ENCODE measurements at regions not wholly inside any gene's neighbourhood (a gene's known extent, or its start where the extent isn't known, plus 50 kb on each side); places are given as distances from the start of the nearest gene placed in this dataset.

GRCh38 chr5:166317425-166317824 lies 1974.0 kb upstream of the WWC1 start:
- Histone ChIP-seq H3K9ac (ENCODE audit: insufficient read length) (no peak overlapping the region), H3K27ac (no peak overlapping the region), H3K4me3 (no peak overlapping the region), H3K36me3 (ENCODE audit: insufficient read depth, low read length) (no peaks in the 10 kb centered on the region), H3K9me3 (ENCODE audit: low read depth, low read length) (no peaks in the 10 kb centered on the region)
- TF ChIP-seq POLR2AphosphoS5 (IDR thresholded peaks at IDR 0.05; ENCODE audit: borderline replicate concordance, low read depth, low read length) = no peak
- no peak for TF ChIP-seq FOXP2 (optimal IDR thresholded peaks at IDR 0.05; ENCODE audit: control extremely low read depth, extremely low read length, insufficient read depth)
- no peak for TF ChIP-seq EZH2 (IDR thresholded peaks at IDR 0.05)
- no peak for DNase-seq (ENCODE audit: low read depth, low spot score)

- Histone ChIP-seq H3K9ac (ENCODE audit: insufficient read length) (no peak overlapping the region), H3K36me3 (ENCODE audit: insufficient read depth, low read length) (no peaks in the 10 kb centered on the region), H3K9me3 (ENCODE audit: low read depth, low read length) (no peaks in the 10 kb centered on the region), H3K4me3 (no peak overlapping the region), H3K27ac (no peak overlapping the region)
- no peak for DNase-seq (ENCODE audit: low read depth, low spot score)
- no peak for TF ChIP-seq POLR2AphosphoS5 (IDR thresholded peaks at IDR 0.05; ENCODE audit: borderline replicate concordance, low read depth, low read length)
- no peak for TF ChIP-seq FOXP2 (optimal IDR thresholded peaks at IDR 0.05; ENCODE audit: control extremely low read depth, extremely low read length, insufficient read depth)
- no peak for TF ChIP-seq EZH2 (IDR thresholded peaks at IDR 0.05)
Measured at GRCh38 chr5:166320920-166321480, 1970.4 kb upstream of the WWC1 start.

- H3K4me3 ChIP-seq = no peak overlapping the region
- H3K9me3 ChIP-seq (ENCODE audit: low read depth, low read length) = no peaks in the 10 kb centered on the region
- no peak overlapping the region for H3K27ac ChIP-seq
- TF ChIP-seq FOXP2 (optimal IDR thresholded peaks at IDR 0.05; ENCODE audit: control extremely low read depth, extremely low read length, insufficient read depth) (no peak), POLR2AphosphoS5 (IDR thresholded peaks at IDR 0.05; ENCODE audit: borderline replicate concordance, low read depth, low read length) (no peak), EZH2 (IDR thresholded peaks at IDR 0.05) (no peak)
- H3K9ac ChIP-seq (ENCODE audit: insufficient read length) = no peak overlapping the region
- no peaks in the 10 kb centered on the region for H3K36me3 ChIP-seq (ENCODE audit: insufficient read depth, low read length)
- no peak for DNase-seq (ENCODE audit: low read depth, low spot score)
Measured at GRCh38 chr5:166324372-166324771, 1967.1 kb upstream of the WWC1 start.

- DNase-seq (ENCODE audit: low read depth, low spot score) = no peak
- TF ChIP-seq EZH2 (IDR thresholded peaks at IDR 0.05) = no peak
- Histone ChIP-seq H3K36me3 (ENCODE audit: insufficient read depth, low read length) (no peaks in the 10 kb centered on the region), H3K27ac (no peak overlapping the region), H3K9me3 (ENCODE audit: low read depth, low read length) (no peaks in the 10 kb centered on the region), H3K4me3 (no peak overlapping the region), H3K9ac (ENCODE audit: insufficient read length) (no peak overlapping the region)
Measured at GRCh38 chr5:166329149-166329800, 1962.2 kb upstream of the WWC1 start.

- Histone ChIP-seq H3K36me3 (ENCODE audit: insufficient read depth, low read length) (no peaks in the 10 kb centered on the region), H3K9ac (ENCODE audit: insufficient read length) (no peak overlapping the region), H3K9me3 (ENCODE audit: low read depth, low read length) (no peaks in the 10 kb centered on the region), H3K4me3 (no peak overlapping the region), H3K27ac (no peak overlapping the region)
- TF ChIP-seq FOXP2 (optimal IDR thresholded peaks at IDR 0.05; ENCODE audit: control extremely low read depth, extremely low read length, insufficient read depth) (no peak), POLR2AphosphoS5 (IDR thresholded peaks at IDR 0.05; ENCODE audit: borderline replicate concordance, low read depth, low read length) (no peak), EZH2 (IDR thresholded peaks at IDR 0.05) (no peak)
- DNase-seq (ENCODE audit: low read depth, low spot score) = no peak
Measured at GRCh38 chr5:166330036-166330435, 1961.4 kb upstream of the WWC1 start.

- H3K4me3 ChIP-seq = no peak overlapping the region
- no peaks in the 10 kb centered on the region for H3K36me3 ChIP-seq (ENCODE audit: insufficient read depth, low read length)
- H3K27ac ChIP-seq = no peak overlapping the region
- no peaks in the 10 kb centered on the region for H3K9me3 ChIP-seq (ENCODE audit: low read depth, low read length)
- DNase-seq (ENCODE audit: low read depth, low spot score) = no peak
- TF ChIP-seq EZH2 (IDR thresholded peaks at IDR 0.05) (no peak), POLR2AphosphoS5 (IDR thresholded peaks at IDR 0.05; ENCODE audit: borderline replicate concordance, low read depth, low read length) (no peak), FOXP2 (optimal IDR thresholded peaks at IDR 0.05; ENCODE audit: control extremely low read depth, extremely low read length, insufficient read depth) (no peak)
- H3K9ac ChIP-seq (ENCODE audit: insufficient read length) = no peak overlapping the region
Measured at GRCh38 chr5:166331521-166331920, 1959.9 kb upstream of the WWC1 start.

- no peak overlapping the region for H3K4me3 ChIP-seq
- TF ChIP-seq EZH2 (IDR thresholded peaks at IDR 0.05) = no peak
- TF ChIP-seq FOXP2 (optimal IDR thresholded peaks at IDR 0.05; ENCODE audit: control extremely low read depth, extremely low read length, insufficient read depth) = no peak
- no peak for TF ChIP-seq POLR2AphosphoS5 (IDR thresholded peaks at IDR 0.05; ENCODE audit: borderline replicate concordance, low read depth, low read length)
- no peak overlapping the region for H3K9ac ChIP-seq (ENCODE audit: insufficient read length)
- DNase-seq (ENCODE audit: low read depth, low spot score) = no peak
- H3K9me3 ChIP-seq (ENCODE audit: low read depth, low read length) = no peaks in the 10 kb centered on the region
- H3K27ac ChIP-seq = no peak overlapping the region
- H3K36me3 ChIP-seq (ENCODE audit: insufficient read depth, low read length) = no peaks in the 10 kb centered on the region
Measured at GRCh38 chr5:166338801-166339200, 1952.6 kb upstream of the WWC1 start.

- TF ChIP-seq FOXP2 (optimal IDR thresholded peaks at IDR 0.05; ENCODE audit: control extremely low read depth, extremely low read length, insufficient read depth) = no peak
- TF ChIP-seq EZH2 (IDR thresholded peaks at IDR 0.05) = no peak
- no peaks in the 10 kb centered on the region for H3K9me3 ChIP-seq (ENCODE audit: low read depth, low read length)
- DNase-seq (ENCODE audit: low read depth, low spot score) = no peak
Measured at GRCh38 chr5:166340039-166340438, 1951.4 kb upstream of the WWC1 start.

GRCh38 chr5:166341740-166342337 lies 1949.6 kb upstream of the WWC1 start:
- TF ChIP-seq FOXP2 (optimal IDR thresholded peaks at IDR 0.05; ENCODE audit: control extremely low read depth, extremely low read length, insufficient read depth) (no peak), EZH2 (IDR thresholded peaks at IDR 0.05) (no peak), POLR2AphosphoS5 (IDR thresholded peaks at IDR 0.05; ENCODE audit: borderline replicate concordance, low read depth, low read length) (no peak)
- Histone ChIP-seq H3K27ac (no peak overlapping the region), H3K9me3 (ENCODE audit: low read depth, low read length) (no peaks in the 10 kb centered on the region), H3K9ac (ENCODE audit: insufficient read length) (no peak overlapping the region), H3K36me3 (ENCODE audit: insufficient read depth, low read length) (no peaks in the 10 kb centered on the region), H3K4me3 (no peak overlapping the region)
- no peak for DNase-seq (ENCODE audit: low read depth, low spot score)

More at GRCh38 chr5:166340039-166340438, 1951.4 kb upstream of the WWC1 start:
- no peak overlapping the region for H3K27ac ChIP-seq
- no peaks in the 10 kb centered on the region for H3K36me3 ChIP-seq (ENCODE audit: insufficient read depth, low read length)
- H3K4me3 ChIP-seq = no peak overlapping the region
- no peak overlapping the region for H3K9ac ChIP-seq (ENCODE audit: insufficient read length)
